Inflammatory macrophage (primary cell): ENCODE measurements at regions not wholly inside any gene's neighbourhood (a gene's known extent, or its start where the extent isn't known, plus 50 kb on each side); places are given as distances from the start of the nearest gene placed in this dataset.
"Not testable (repeated sequence)": the region's sequence is repeated elsewhere in the genome, so short reads cannot be mapped to it uniquely, and the experiment has no call there.

ENCODE experiments used
- DNase-seq, 2 donors: peaks; one replicate each; pipeline ENCODE4 v3.0.0-alpha.2; 2020 to 2022

DNA sequence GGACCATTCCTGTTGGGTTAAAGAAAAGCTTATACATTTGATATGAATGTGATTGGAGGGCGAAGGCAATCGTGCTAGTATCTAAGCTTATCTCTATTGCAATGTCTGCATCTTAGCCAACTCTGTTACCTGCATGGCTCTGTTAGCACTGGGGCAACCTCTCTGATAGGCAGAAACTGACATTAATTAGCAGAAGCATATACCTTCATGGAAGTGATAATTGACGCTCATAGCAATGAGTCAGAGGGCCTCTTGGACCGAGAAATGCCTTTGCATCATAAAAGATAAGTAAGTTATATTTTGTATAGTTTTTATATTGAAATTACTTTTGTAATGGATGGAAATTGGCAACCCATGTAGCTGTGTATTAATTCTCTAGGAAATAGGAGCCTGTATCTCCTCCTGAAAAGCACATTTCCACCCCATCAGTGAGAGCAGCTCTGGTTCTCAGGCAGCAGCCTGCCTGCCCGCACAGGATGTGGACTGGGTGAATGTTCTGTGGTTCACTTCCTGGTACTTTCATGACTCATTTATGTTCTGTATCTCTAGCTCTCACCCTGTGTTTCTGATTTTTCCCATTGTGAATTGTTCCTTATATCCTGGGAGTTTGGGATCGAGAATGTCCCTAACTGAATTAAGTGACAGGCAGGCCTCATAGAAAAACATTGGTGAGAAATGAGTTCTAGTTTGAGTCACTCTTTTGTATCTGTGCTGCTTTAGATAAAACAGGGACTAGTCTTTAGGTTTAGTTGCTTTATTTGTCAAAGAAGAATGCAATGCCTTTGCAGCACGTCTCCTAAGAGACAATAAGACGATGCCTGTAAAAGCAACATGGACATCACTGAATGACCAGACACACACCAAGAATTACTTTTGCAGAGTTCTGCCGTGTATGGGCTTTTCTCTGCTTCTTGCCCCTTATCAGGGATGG is 344.9 kb downstream of the DCDC2C start:
- DNase-seq, result no peak

DNA sequence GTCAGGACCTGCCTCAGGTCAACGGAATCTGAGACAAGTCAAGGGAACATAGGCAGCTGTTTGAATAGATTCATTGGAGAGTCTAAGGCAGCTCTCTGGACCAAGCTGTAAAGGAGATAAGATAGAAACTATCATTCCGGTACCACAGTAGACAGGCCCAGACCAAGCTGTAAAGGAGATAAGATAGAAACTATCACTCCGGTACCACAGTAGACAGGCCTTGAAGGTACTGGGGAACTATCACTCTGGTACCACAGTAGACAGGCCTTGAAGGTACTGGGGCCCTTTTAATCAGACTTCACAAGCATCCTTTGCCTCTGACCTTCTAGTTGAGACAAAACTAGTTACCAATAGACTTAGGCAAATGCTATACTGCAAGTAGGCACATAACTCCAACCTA is 346.1 kb downstream of the DCDC2C start:
- DNase-seq, result no peak

DNA sequence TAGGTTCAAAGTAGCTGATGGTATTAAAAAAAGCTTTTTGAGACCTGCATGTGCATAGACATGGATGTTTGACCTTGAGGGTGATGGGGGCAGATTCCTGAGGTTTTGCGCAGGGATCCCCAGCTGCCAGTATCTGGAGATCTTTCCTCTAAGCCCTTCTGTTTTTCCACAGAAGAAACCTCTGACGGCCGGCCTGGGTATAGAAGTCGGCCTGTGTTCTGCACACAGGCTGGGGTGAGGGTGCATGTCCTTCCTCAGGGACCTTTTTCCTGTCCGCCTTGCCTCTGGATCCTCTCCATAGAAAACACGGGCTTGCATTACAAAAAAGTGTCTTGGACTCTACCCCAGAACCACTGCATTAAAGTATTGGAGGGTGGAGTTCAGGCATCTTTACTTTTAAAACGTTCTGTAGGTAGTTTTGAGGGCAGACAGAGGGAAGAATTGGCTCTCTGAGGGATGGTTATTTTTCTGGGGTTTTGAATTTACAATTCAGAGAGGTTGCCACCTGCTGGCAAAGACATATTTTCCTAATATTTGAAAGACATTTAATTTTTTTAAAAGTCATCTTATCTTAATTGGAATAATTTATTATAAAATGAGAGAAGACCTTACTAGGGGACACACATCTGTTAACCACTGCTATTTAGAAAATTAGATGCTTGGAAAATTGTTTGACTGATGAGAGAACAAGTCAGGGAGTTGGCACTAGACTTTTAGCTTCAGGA is 350.6 kb downstream of the DCDC2C start:
- no peak for DNase-seq

DNA sequence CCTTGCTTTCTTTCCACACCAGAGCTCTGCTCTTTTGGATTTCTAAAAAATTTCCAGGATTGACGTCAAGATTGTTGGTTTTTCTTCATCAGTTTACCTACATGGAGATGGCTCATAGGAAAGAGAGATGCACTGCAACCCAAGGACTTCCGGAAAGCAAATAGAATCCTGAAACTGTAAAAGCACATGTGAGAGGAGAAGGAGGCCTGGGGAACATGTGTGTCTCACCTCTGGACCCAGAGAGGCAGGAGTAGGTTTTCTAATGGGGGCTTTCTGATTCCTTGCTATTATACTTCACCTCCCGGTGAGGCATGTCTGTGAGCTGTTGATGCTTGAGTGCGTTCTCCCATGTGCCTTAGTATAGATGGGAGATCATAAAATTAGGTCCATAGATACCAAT is 362.8 kb downstream of the DCDC2C start:
- DNase-seq, result no peak

DNA sequence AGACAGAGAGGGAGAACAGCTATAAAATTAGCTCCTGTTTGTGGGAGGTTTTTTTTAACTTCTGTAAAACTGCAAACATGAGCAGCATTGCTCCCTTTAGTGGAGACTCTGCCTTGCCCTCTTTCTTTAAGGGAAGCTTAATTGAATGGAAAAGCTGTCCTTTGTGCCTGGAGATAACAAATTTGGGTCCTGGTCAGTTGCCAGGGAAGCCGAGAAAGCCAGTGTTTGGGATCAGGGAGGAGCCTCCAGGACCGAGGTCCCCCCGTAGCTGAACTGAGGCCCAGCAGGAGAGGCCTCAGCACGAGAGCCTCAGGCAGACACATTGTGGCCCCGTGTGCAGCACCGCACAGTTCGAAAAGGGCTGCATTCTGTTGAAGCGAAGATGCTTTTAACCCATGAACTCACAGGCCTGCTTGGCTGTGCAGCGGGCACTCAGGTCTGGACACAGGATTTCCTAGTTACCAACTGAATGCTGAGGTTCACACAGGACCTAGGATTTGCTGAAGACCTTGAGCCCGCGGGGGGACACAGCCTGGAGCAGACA is 369.7 kb downstream of the DCDC2C start:
- DNase-seq, result no peak

DNA sequence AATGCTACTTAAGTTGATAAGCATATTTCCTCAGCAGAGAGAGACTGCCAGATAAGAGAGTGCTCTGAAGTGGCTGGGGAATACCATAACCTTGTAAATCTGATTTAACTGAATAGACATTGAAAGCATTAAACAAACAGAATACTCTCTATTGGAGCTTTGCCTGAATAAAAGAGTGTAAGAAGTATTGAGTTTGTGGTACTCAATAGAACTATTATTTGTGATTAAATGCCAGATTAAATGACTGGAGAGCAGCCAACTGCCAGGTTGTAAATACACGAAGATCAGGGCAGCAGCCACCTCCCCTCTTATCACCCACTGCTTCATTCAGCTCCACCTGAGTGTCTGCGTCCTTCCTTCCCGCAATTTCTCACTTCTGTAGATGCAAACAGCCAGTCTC is 373.6 kb downstream of the DCDC2C start:
- no peak for DNase-seq

DNA sequence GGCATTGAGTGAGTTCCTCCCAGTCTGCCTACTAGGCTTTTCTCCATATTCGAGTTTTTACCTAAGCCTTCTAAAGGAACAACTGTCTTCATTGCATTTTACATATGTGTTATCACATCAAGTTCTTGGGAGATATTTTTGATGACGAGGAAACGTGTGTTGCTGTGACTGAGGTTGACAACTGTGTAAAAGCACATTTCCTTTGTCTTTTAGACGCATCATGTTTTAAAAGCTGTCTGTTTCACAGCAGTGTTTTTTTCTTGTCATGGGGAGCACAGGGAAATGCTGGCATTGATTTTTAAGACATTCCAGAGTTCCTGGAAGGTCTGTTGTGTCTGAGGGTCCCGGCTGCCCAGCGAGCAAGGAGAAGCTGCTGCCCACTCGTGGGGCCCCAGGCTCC is 381.8 kb downstream of the DCDC2C start:
- no peak for DNase-seq

DNA sequence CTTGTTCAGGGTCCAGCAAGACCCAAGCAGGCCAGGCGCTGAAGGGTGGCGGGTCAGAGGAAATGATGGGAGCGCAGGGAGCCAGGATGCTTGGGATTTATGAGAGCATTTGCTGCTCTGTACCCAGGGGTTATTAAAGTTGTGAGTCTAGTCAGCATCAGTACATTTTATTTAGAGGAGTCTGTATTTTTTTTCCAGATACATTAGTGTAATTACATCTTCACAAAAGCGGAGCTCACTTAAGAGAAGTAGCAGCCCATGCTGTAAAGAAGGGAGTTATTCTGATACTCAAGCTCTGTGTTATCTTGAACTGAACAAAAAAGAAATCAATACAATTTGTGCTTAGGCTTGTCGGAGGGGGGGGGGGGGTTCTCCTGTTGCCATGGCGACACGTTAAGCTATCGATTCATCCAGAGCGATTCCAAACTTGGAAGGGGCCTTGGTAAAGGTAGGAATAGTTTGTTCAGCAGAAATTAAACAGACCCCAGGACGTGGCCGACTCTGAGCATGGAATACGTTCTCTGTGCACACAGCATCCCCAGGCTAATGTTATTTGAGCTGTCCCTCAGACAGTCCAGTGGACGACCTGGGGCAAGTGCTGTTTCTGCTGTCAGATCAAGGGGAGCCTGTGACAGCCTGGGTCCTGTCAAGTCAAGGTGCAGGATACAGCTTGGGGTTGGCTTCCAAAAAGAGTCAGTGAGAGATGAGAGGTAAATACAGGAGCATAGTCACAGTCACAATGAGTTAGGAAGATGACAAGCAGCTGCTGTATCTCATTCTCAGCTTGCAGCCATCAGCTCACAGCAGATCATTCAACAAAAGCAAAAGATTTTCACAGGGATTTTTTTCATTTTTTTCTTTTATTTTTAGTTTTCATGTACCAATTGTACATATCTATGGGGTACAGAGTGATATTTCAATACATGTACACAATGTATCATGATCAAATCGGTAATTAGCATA is 387.6 kb downstream of the DCDC2C start:
- DNase-seq, result no peak

DNA sequence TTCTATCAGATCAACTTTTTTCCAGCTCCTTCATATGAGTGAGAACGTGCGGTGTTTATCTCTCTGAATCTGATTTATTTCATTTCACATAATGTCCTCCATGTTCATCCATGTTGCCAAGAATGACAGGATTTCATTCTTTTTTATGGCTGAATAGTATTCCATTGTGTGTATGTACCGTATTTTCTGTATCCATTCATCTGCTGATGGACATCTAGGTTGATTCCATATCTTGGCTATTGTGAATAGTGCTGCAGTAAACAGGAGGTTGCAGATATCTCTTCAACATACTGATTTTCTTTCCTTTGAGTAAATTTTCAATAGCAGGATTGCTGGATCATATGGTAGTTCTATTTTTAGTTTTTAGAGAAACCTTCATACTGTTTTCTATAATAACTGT is 388.5 kb downstream of the DCDC2C start:
- no peak for DNase-seq

DNA sequence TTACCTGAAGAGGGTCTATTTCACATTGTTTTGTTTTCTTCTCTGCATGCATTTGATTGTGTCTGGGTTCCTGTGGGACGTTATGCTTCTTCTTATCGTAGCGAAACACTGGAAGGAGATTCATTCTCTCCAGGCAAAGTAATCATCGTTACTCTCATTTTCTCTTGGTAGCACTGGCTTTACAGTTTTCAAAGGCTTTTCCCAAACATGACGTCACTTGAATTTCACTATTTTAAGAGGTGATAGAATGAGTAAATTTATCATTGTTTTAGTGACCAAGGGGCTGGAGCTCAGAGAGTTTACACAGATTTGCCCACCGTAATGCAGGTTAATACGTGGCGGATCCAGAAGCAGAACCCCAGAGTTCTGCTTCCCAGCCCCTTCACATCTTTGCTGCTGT is 391.4 kb downstream of the DCDC2C start:
- no peak for DNase-seq

DNA sequence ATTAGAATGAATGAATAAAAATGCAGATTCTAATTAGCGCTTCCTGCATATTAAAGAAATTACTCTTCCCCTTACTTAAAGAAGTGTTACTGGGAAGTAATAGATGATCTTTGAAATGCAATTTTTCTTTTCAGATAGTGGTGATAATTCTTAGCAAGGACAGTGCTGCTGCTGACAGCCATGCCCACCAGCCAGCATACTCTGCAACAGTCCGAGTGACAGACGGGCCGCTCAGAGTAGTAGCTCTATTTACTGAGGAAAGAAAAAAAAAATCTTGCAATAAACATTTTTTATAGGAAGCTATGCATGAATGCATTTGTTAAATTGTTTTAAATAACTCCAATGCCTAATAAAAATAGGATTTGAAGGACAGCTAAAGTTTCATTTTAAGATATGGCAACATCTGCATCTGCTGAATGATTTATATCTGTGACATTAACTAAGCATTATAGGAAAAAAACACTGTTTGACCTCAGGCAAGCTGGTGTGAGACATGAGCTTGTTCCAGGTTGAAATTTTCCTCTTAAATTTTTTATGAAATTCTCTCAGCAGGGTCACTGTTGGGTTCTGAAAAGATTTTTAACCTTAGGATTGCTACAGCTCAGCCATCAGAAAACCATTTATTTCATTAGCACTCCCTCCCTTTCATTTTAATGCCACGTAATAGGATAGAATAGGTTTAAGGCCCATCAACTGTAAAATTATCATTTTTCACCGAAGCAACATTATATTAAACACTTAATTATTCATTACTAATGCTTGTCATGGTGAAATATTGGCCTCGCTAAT is 393.8 kb downstream of the DCDC2C start:
- DNase-seq, result no peak

DNA sequence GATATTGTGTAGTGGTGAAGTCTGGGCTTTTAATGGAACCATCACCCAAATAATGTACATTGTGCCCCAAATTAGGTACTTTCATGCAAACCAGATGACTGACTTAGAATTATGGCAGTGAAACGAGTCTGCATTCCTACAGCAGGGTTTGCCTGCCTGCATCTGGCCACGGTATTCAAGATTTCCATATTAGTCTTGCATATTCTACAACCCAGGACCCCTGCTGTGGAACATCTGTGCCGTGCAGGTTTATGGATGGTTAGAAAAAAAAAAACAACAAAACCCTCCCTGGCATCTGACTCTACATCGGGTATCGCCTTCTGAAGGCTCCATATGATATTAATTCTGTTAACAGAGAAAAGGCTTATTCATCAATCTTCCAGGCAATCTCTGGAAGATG is 394.8 kb downstream of the DCDC2C start:
- DNase-seq, result no peak

DNA sequence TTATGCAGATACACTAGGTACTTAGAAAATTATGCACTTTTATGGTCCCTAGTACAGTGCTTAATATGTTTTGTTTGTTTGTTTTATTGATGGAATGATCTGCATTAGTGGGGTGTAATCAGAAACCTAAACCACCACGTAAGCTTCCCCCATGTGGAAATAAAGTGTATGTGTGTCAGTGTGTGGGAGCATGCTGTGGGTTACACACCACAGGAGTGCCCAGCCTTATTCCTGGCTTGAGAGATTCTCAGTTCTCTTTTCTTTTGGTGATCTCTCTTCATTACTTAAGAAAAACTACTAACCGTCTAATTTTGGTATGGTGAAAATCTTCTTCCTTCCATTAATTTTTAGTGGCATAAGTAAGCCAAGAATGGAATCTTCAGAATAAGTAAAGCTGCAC is 398.6 kb downstream of the DCDC2C start:
- peak; percentile 60 to 67 for DNase-seq

DNA sequence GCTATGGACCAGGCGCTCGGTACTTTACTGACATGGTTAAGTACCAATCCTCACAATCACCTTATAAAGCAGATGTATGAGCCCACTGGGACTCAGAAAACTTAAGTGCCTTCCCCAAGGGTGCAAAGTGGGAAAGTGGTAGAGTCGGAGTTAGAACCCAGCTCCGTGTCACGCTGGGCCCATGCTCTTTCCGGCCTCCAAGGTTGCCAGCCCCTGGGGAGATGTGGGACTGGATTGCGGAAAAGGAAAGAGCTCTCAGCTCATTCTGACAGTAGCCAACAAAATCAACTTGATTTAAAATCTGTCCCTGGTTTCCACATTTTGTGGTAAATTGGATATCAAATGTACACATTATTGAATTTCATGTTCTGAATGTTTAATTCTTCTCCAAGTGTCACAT is 403.8 kb downstream of the DCDC2C start:
- no peak for DNase-seq

DNA sequence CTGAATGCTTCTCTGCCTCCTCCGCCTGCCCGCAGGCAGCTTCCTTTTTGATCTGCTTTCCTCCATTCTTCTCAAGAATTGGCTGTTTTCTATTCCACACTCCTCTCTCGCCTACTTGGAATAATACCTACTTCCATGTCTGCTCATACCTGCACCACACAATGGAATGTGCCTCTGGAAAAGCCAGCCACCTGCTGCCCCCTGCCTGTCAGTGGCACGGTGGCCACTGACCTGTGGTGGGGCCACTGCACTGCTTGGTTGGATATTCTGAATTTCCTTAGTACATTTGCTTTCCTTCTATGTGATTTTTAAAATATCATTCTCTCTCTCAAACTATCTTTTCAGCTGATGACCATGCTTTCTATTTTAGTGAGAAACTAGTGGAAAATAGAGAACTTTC is 406.9 kb downstream of the DCDC2C start:
- DNase-seq, result no peak

DNA sequence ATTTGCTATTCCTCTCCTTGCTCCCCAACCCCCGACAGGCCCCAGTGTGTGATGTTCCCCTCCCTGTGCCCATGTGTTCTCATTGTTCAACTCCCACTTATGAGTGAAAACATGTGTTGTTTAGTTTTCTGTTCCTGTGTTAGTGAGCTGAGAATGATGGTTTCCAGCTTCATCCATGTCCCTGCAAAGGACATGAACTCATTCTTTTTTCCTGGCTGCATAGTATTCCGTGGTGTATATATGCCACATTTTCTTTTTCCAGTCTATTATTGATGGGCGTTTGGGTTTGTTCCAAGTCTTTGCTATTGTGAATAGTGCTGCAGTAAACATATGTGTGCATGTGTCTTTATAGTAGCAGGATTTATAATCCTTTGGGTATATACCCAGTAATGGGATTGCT is 412.1 kb downstream of the DCDC2C start:
- not testable (repeated sequence) for DNase-seq

DNA sequence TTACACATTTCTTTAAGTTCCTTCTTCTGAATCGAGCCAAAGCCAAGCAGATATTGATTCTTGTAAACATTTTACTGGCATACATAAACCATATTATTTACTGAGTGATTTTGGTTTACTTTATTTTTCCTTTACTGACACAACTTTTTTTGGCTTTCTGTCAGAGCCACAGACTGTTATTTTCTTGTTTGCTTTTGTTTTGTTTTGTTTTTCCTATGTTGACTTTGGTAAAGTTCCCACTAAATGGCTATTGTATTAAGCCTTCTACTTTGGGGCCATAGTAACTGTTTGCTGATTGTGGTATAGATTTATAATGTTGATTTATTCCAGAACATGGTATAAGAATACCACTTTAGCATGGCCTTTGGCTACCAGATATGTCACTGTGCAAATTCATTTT is 419.4 kb downstream of the DCDC2C start:
- DNase-seq, result no peak

DNA sequence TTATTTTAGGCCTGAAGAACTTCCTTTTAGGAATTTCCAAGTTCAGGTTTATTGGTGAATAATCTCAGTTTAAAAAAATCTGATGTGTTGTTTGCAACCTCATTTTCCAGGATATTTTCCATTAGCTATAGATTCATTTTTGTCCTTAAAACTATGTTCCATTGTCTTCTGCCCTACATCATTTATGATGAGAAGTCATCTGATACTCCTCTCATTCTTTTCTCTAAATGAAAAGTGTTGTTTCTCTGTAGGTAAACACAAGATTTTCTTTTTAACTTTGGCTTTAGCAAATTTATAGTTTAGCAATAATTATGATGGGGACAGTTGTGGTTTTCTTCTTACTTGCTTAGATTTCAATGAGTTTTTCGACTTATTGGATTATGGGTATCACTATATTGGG is 427.3 kb downstream of the DCDC2C start:
- no peak for DNase-seq

DNA sequence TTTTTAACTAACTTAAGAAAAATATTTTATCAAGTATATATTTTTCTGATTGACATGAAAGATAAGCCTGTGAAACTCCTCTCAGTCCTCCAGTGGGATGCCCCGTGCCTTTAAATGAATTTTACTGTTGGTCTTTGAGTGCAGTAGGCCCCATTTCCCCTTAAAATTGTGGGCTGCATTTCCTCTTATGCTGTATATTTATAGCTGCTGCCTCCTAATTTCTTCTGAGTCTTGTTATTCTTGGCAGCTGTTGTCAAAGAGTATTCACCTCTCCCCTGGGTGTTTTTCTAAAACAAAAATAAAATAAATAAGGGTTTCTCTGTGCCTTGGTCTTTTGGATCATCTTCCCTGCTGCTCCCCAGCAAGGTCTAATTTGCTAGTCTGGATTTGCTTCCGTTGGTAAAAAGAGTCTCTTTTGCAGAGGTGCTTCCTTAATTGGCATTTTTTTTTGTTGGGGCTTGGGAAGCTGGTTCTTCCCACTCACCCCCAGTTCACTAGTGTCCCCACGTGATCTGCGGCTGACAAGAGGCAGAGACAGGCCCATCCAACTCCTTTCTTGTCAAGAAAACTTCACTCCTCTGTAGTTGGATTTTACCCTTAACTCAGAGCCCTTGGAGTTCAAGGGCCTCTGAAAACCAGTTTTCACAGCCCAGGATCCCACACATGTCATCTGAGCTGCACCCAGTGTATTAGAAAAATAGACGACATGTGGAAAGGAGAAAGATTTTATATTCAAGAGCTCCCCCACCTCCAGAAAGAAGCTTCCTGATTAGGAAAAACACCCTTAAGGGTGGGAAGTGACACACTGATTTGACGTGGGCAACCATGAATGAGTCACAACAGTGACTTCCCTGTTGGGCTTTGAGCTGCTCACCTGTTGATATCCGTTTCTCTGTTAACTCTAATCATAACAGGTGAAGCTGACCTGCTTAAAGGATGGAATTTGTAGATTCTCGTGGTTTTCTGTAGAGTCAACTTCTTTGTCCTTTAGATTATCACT is 431.5 kb downstream of the DCDC2C start:
- DNase-seq, result peak; percentile 58 to 82

DNA sequence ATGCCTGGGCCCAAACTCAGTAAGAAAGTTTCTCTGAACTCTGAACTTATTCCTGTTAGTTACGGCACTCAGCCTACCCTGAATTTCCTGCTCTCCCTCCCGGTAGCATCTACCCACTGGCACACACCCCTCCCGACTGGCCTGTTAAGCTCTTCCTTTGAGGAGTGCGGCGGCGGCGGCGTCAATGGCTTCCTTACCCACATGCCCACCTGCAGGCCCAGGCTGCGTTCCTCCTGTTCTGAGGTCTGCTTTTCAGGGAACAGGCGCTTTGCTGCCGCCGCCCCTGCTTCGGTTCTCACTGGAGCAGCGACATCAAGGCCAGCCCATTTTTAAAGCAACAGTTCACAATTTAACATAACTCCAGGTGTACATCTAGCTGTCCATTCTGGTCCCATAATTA is 432.4 kb downstream of the DCDC2C start:
- DNase-seq, result no peak
